DND-41 (cell line): ENCODE measurements at regions not wholly inside any gene's neighbourhood (a gene's known extent, or its start where the extent isn't known, plus 50 kb on each side); places are given as distances from the start of the nearest gene placed in this dataset.

Experiments
- CTCF ChIP-seq: IDR thresholded peaks from 2 replicates; pipeline ENCODE4 v1.5.1; 2012; ENCODE audit warnings: borderline replicate concordance, low read length, moderate library complexity, mild to moderate bottlenecking; ENCODE audit not compliant: poor library complexity, severe bottlenecking; ENCODE audit errors: extremely low read depth
- EZH2 ChIP-seq: IDR thresholded peaks from 3 replicates; pipeline ENCODE4 v1.6.1; 2012; ENCODE audit warnings: borderline replicate concordance, low read depth, mild to moderate bottlenecking, moderate library complexity, low read length, inconsistent platforms; ENCODE audit not compliant: severe bottlenecking

- TF ChIP-seq CTCF (no peak), EZH2 (no peak)
Measured at GRCh38 chr2:221691571-221691970, 119.5 kb upstream of the EPHA4 start.
